ENCODE measurements at regions not wholly inside any gene's neighbourhood (a gene's known extent, or its start where the extent isn't known, plus 50 kb on each side); places are given as distances from the start of the nearest gene placed in this dataset.

DNA sequence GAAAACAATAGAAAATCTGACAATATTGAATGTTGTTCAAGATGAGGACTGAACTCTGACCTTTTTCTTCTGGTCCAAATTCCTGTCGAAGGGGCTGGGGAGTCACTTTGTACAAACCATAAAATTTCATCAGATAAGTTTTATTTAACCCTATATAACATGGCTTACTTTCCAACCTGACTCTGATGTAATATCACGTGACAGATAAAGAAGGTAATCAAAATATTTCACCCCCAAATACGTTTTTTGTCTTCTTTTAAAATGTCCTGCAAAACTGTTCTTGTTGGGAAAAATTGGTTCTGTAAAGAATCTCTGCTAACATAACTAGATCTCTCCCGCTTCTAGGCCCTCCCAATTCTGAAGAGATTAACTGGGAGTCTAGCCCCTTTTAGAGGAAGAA, 90.9 kb upstream of the MDFIC start:
- no peak overlapping the region for H2AFZ ChIP-seq (ENCODE audit: control insufficient read depth, low read depth, low read length)
- no TSS peak for BruUV-seq (replicated peaks)
- in situ Hi-C loops (cut with MboI) = no loop called here

More for the DNA sequence above, 90.9 kb upstream of the MDFIC start:
- ATAC-seq = no peak
- H3K9ac ChIP-seq (ENCODE audit: control insufficient read depth, insufficient read depth, low read length) = no peak overlapping the region
- intact Hi-C loops (cut with micrococcal nuclease; ENCODE audit: unreplicated experiment) = loop anchor here (5.0 to 10.0 kb wide), 3 partner anchors 64 to 396 kb away; no protein-coding TSS in a partner anchor
- H3K4me3 ChIP-seq = no peak overlapping the region
- H3K4me2 ChIP-seq (ENCODE audit: control insufficient read depth, insufficient read depth) = no peak overlapping the region
- POLR2A ChIA-PET = no interaction called here
- peaks cover 3% of the 10 kb centered on the region for H3K9me3 ChIP-seq (replicated peaks; ENCODE audit: control insufficient read depth, insufficient read depth, low read length)
- CTCF ChIA-PET = interaction anchor here (1.0 kb wide), 1 partner anchor 37 kb away, joined by 3 read pairs; no protein-coding TSS in a partner anchor
- H3K27me3 ChIP-seq (replicated peaks in 1 of 2; ENCODE audit: control insufficient read depth in 2 of 2, insufficient read depth in 2 of 2, low read length in 1 of 2) = no peaks in the 10 kb centered on the region
- DNase-seq (ENCODE audit: low read depth, low spot score) = no peak
- no peaks in the 10 kb centered on the region for H3K79me2 ChIP-seq (ENCODE audit: control insufficient read depth, insufficient read depth, low read length)
- SMC1A ChIA-PET (ENCODE audit: uncharacterized antibody, unreplicated experiment) = interaction anchor here (1.0 kb wide), 1 partner anchor 528 kb away, joined by 3 read pairs; no protein-coding TSS in a partner anchor
- 74% methylated on average over 4 of the region's 4 CpGs for WGBS (ENCODE audit: insufficient coverage, insufficient replicate concordance, low lambda C conversion rate, missing lambda C conversion rate)
- no peaks in the 10 kb centered on the region for H3K36me3 ChIP-seq (ENCODE audit: control insufficient read depth in 2 of 2, insufficient read depth in 2 of 2, low read length in 1 of 2)
- peaks cover 16% of the 10 kb centered on the region; the same call in 1 of the 2 replicates for H3K4me1 ChIP-seq (ENCODE audit: control insufficient read depth, insufficient read depth, low read length)
- FAIRE-seq = no peak
- TF ChIP-seq STAT3 (IDR thresholded peaks at IDR 0.05; ENCODE audit: low read depth, low read length) = no peak
- TF ChIP-seq CREB1 (IDR thresholded peaks at IDR 0.05; ENCODE audit: low read depth) = no peak
- no peak for TF ChIP-seq POLR2AphosphoS5 (IDR thresholded peaks at IDR 0.05; ENCODE audit: low read length)
- no peak for TF ChIP-seq CEBPB (IDR thresholded peaks at IDR 0.05; ENCODE audit: borderline replicate concordance in 1 of 2, low read depth in 2 of 2, low read length in 2 of 2)
- no peak for TF ChIP-seq EZH2 (IDR thresholded peaks at IDR 0.05; ENCODE audit: borderline replicate concordance, control insufficient read depth, low read depth, low read length)
- TF ChIP-seq SMAD5 (IDR thresholded peaks at IDR 0.05; ENCODE audit: low read depth) = no peak
- TF ChIP-seq FOXM1 (IDR thresholded peaks at IDR 0.05; ENCODE audit: low read depth, low read length) = no peak
- no peak for TF ChIP-seq ZNF384 (IDR thresholded peaks at IDR 0.05; ENCODE audit: borderline replicate concordance, low read depth, low read length)
- no peak for TF ChIP-seq KAT2A (conservative IDR thresholded peaks at IDR 0.05; ENCODE audit: control insufficient read depth, low read depth, low read length)
- no peak for TF ChIP-seq NBN (IDR thresholded peaks at IDR 0.05)
- no peak for TF ChIP-seq IKZF2 (IDR thresholded peaks at IDR 0.05)
- no peak for TF ChIP-seq RB1 (IDR thresholded peaks at IDR 0.05; ENCODE audit: borderline replicate concordance)
- TF ChIP-seq POU2F2 (IDR thresholded peaks at IDR 0.05; ENCODE audit: borderline replicate concordance, low read depth, low read length) = no peak
- no peak for TF ChIP-seq CHD2 (IDR thresholded peaks at IDR 0.05; ENCODE audit: borderline replicate concordance, low read depth, low read length)
- TF ChIP-seq LARP7 (IDR thresholded peaks at IDR 0.05) = no peak
- TF ChIP-seq IRF5 (IDR thresholded peaks at IDR 0.05; ENCODE audit: borderline replicate concordance) = no peak
- no peak for TF ChIP-seq BACH1 (IDR thresholded peaks at IDR 0.05; ENCODE audit: borderline replicate concordance)
- TF ChIP-seq TCF7 (IDR thresholded peaks at IDR 0.05; ENCODE audit: borderline replicate concordance) = no peak
- RAD21 ChIA-PET (ENCODE audit: unreplicated experiment) = no interaction called here
- H3K27ac ChIP-seq (ENCODE audit: control insufficient read depth, insufficient read depth) = no peak overlapping the region
- H4K20me1 ChIP-seq (ENCODE audit: control insufficient read depth, insufficient read depth) = no peaks in the 10 kb centered on the region

Data from GM12878 (cell line).